ENCODE measurements at regions not wholly inside any gene's neighbourhood (a gene's known extent, or its start where the extent isn't known, plus 50 kb on each side); places are given as distances from the start of the nearest gene placed in this dataset.

GRCh38 chr11:104476454-104476853 is 312.5 kb upstream of the PDGFD start:
- TF ChIP-seq CTCF (IDR thresholded peaks at IDR 0.05; ENCODE audit: borderline replicate concordance, extremely low read depth, low read length, poor library complexity, severe bottlenecking) (no peak), EZH2 (IDR thresholded peaks at IDR 0.05; ENCODE audit: borderline replicate concordance, low read depth, low read length, severe bottlenecking) (no peak)

All from DND-41 (cell line).